ENCODE measurements at regions not wholly inside any gene's neighbourhood (a gene's known extent, or its start where the extent isn't known, plus 50 kb on each side); places are given as distances from the start of the nearest gene placed in this dataset.

DNA sequence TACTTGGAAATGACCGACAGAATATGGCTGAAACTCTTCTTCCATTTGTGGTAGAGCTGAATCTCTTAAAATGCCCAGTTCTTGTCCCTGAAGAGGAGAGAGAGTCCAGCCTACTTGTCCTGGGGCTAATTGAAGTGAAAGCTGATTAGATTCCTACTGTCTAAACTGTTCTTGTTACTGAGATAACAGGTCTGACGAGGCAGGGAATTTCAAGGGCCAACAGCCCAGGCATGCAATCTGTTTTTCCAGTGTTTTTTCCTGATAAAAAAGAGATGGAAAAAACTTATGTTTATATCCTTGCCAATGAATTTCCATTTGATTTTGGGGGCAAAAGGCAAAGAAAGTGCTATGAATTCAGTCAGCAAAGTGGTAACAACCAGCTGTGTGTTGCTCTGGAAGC lies 195.5 kb downstream of the ETS1 start:
- Histone ChIP-seq H4K8ac (ENCODE audit: low read depth in 2 of 2, low read length in 2 of 2) (no peak overlapping the region), H3K4me2 (ENCODE audit: low read depth, low read length) (no peak overlapping the region), H2BK15ac (ENCODE audit: low read depth, low read length) (no peak overlapping the region), H3K4me1 (ENCODE audit: control insufficient read depth, insufficient read depth, low read length) (peaks cover 2% of the 10 kb centered on the region; the same call in 1 of the 2 replicates), H2AFZ (replicated peaks; ENCODE audit: low read length, poor library complexity) (no peak overlapping the region), H4K20me1 (ENCODE audit: insufficient read depth, low read length) (no peaks in the 10 kb centered on the region), H3K27me3 (ENCODE audit: control insufficient read depth, insufficient read depth, low read length) (no peaks in the 10 kb centered on the region), H3K14ac (replicated peaks; ENCODE audit: low read depth, low read length) (no peak overlapping the region), H3K56ac (ENCODE audit: extremely low read depth, insufficient read depth, low read length) (no peak overlapping the region), H3K4me3 (ENCODE audit: insufficient read depth, low read depth, low read length) (no peak overlapping the region), H3K9ac (ENCODE audit: low read depth, low read length) (no peak overlapping the region), H3K36me3 (ENCODE audit: control insufficient read depth, insufficient read depth, low read length) (no peaks in the 10 kb centered on the region), H3K4ac (ENCODE audit: low read depth, low read length) (no peak overlapping the region), H3K79me1 (ENCODE audit: low read depth in 1 of 2, low read length in 2 of 2) (no peaks in the 10 kb centered on the region), H3K27ac (ENCODE audit: insufficient read depth, low read length) (no peak overlapping the region), H3K23ac (ENCODE audit: low read depth, low read length) (no peak overlapping the region), H2BK120ac (ENCODE audit: low read depth, low read length) (no peak overlapping the region), H3K9me3 (ENCODE audit: control insufficient read depth, insufficient read depth, low read length) (no peaks in the 10 kb centered on the region), H2BK5ac (ENCODE audit: low read depth, low read length, poor library complexity, severe bottlenecking) (no peak overlapping the region), H4K5ac (ENCODE audit: low read depth, low read length) (no peak overlapping the region), H2AK5ac (ENCODE audit: low read depth, low read length) (no peak overlapping the region), H2BK20ac (ENCODE audit: low read depth, low read length) (no peak overlapping the region), H4K91ac (ENCODE audit: insufficient read depth, low read depth, low read length) (no peak overlapping the region), H3K9me1 (ENCODE audit: insufficient read depth, low read length) (no peaks in the 10 kb centered on the region; the same call in 1 of the 2 replicates), H3K18ac (ENCODE audit: low read depth, low read length) (no peak overlapping the region), H2AK9ac (replicated peaks; ENCODE audit: low read depth, low read length, poor library complexity) (no peak overlapping the region)
- ATAC-seq (ENCODE audit: low read depth) (no peak), DNase-seq (no peak)
- BruUV-seq (replicated peaks): no TSS peak
- intact Hi-C loops (cut with micrococcal nuclease): no loop called here
- TF ChIP-seq POLR2A (IDR thresholded peaks at IDR 0.05; ENCODE audit: low read depth, low read length): no peak
- TF ChIP-seq CHD1 (IDR thresholded peaks at IDR 0.05; ENCODE audit: low read depth, low read length): no peak
- no peak for TF ChIP-seq SMC3 (IDR thresholded peaks at IDR 0.05; ENCODE audit: low read depth, low read length)
- TF ChIP-seq USF2 (IDR thresholded peaks at IDR 0.05; ENCODE audit: low read depth, low read length): no peak
- no peak for TF ChIP-seq CEBPB (IDR thresholded peaks at IDR 0.05; ENCODE audit: low read depth, low read length)
- TF ChIP-seq, protein P1, sequence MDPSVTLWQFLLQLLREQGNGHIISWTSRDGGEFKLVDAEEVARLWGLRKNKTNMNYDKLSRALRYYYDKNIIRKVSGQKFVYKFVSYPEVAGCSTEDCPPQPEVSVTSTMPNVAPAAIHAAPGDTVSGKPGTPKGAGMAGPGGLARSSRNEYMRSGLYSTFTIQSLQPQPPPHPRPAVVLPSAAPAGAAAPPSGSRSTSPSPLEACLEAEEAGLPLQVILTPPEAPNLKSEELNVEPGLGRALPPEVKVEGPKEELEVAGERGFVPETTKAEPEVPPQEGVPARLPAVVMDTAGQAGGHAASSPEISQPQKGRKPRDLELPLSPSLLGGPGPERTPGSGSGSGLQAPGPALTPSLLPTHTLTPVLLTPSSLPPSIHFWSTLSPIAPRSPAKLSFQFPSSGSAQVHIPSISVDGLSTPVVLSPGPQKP (IDR thresholded peaks at IDR 0.05; ENCODE audit: borderline replicate concordance, low read depth, low read length): no peak
- ChIA-PET POLR2A (ENCODE audit: unreplicated experiment) (no interaction called here), CTCF (no interaction called here)
- WGBS, 2 experiments (ENCODE audit: extremely low coverage in 2 of 2, insufficient read length in 1 of 2): no CpG with 5 or more reads among the region's 2 CpGs
- dilution Hi-C loops (cut with HindIII; ENCODE audit: low sequenced_read_pairs, unreplicated experiment): no loop called here
- in situ Hi-C loops (cut with MboI; ENCODE audit: low sequenced_read_pairs): no loop called here
